Thyroid gland (tissue), 4 donors: ENCODE measurements at regions not wholly inside any gene's neighbourhood (a gene's known extent, or its start where the extent isn't known, plus 50 kb on each side); places are given as distances from the start of the nearest gene placed in this dataset.

Source experiments
- DNase-seq, 2 donors: peaks; one replicate each; pipeline ENCODE4 v3.0.0-alpha.2; 2019
- H3K27ac ChIP-seq, 3 donors: fragments of 200-600 bp; sonication (generic); 1 replicate in 2 of 3; 2 replicates in 1 of 3; pipeline ENCODE4 v1.5.1; 2016 to 2019; ENCODE audit warnings: mild to moderate bottlenecking in 1 of 3, moderate library complexity in 1 of 3
- H3K27me3 ChIP-seq: fragments of 200-600 bp; sonication (generic); one replicate; pipeline ENCODE4 v1.5.1; 2019
- H3K36me3 ChIP-seq, 2 donors: fragments of 200-600 bp; sonication (generic); one replicate each; pipeline ENCODE4 v1.5.1; 2016 to 2019
- H3K4me1 ChIP-seq, 2 donors: fragments of 200-600 bp; sonication (generic); one replicate each; pipeline ENCODE4 v1.5.1; 2017 to 2019
- H3K4me3 ChIP-seq, 3 donors: fragments of 200-600 bp; sonication (generic); replicated peaks in 1 of 3; 1 replicate in 2 of 3; 2 replicates in 1 of 3; pipeline ENCODE4 v1.5.1; 2016; ENCODE audit warnings: mild to moderate bottlenecking in 1 of 3
- H3K9me3 ChIP-seq: fragments of 200-600 bp; sonication (generic); one replicate; pipeline ENCODE4 v1.5.1; 2017
- CTCF ChIP-seq, 6 experiments: fragments of 200-600 bp in 3 of 6; fragments of 450-650 bp in 3 of 6; sonication (generic) in 3 of 6; IDR thresholded peaks; one replicate each; pipeline ENCODE4 v1.5.1; 2016 to 2019; ENCODE audit warnings: antibody characterized with exemption in 6 of 6, mild to moderate bottlenecking in 2 of 6, inconsistent platforms in 1 of 6, moderate library complexity in 1 of 6
- POLR2A ChIP-seq, 2 donors: fragments of 450-650 bp; IDR thresholded peaks; one replicate each; pipeline ENCODE4 v1.6.1; 2017; ENCODE audit warnings: antibody characterized with exemption in 2 of 2, mild to moderate bottlenecking in 2 of 2, moderate library complexity in 1 of 2
- WGBS, 2 donors: methylation state at CpG; one replicate each; pipeline ENCODE4 v1.1.5; 2017; 5-methylcytosine and 5-hydroxymethylcytosine counted together
- intact Hi-C: fragments of 100-400 bp; cut with DNase I; formaldehyde crosslinking; loops from one replicate; pipeline ENCODE4 v1.15.1; 2023

GRCh38 chr1:80365359-80366021 lies 1359.0 kb upstream of the ADGRL4 start:
- intact Hi-C loops: no loop called here
- no peaks in the 10 kb centered on the region for H3K4me1 ChIP-seq
- H3K27ac ChIP-seq: no peak overlapping the region
- H3K4me3 ChIP-seq: no peak overlapping the region
- no peaks in the 10 kb centered on the region for H3K27me3 ChIP-seq
- no peaks in the 10 kb centered on the region for H3K36me3 ChIP-seq
- TF ChIP-seq POLR2A (IDR thresholded peaks at IDR 0.05): no peak
- TF ChIP-seq CTCF (IDR thresholded peaks at IDR 0.05): no peak
- WGBS, 2 donors: 89% methylated on average over 5 of the region's 5 CpGs
- DNase-seq: no peak
- H3K9me3 ChIP-seq: no peaks in the 10 kb centered on the region

DNA sequence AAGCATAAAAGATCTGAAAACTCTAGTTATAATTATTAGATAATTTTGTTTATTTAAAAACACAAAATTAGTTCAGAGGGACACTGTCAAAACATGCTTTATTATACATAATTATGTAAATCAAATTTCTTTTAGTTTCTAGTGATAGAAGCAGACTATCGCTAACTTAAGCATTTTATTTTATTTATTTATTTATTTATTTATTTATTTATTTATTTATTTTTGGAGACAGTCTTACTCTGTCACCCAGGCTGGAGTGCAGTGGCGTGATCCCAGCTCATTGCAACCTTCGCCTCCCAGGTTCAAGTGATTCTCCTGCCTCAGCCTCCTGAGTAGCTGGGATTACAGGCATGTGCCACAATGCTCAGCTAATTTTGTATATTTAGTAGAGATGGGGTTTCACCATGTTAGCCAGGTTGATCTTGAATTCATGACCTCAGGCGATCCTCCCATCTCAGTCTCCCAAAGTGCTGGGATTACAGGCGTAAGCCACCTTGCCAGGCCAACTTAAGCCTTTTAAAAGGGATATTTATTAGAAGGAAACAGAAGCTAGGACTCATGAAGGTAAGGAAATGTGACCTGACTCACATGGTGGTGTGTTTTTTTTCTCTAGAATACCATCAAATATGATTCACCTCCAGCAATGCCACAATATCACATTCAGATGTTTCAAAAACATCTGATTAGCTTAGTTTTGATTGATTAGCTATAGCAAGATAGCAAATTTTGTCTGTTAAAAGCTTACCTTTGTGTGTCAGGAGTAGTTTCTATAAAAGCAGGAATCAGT lies 1357.4 kb upstream of the ADGRL4 start:
- TF ChIP-seq POLR2A (IDR thresholded peaks at IDR 0.05) (no peak), CTCF (IDR thresholded peaks at IDR 0.05) (no peak)
- Histone ChIP-seq H3K27me3 (no peaks in the 10 kb centered on the region), H3K4me3 (no peak overlapping the region), H3K9me3 (no peaks in the 10 kb centered on the region), H3K36me3 (no peaks in the 10 kb centered on the region), H3K27ac (no peak overlapping the region), H3K4me1 (no peaks in the 10 kb centered on the region)
- intact Hi-C loops: no loop called here
- WGBS, 2 donors: 96 to 97% methylated on average over 5 of the region's 5 CpGs
- no peak for DNase-seq

- H3K27me3 ChIP-seq: no peaks in the 10 kb centered on the region
- intact Hi-C loops: no loop called here
- H3K27ac ChIP-seq: no peak overlapping the region
- H3K36me3 ChIP-seq: no peaks in the 10 kb centered on the region
- H3K4me1 ChIP-seq: no peaks in the 10 kb centered on the region
- no peak for DNase-seq
- no peaks in the 10 kb centered on the region for H3K9me3 ChIP-seq
- 63 to 70% methylated on average over 2 of the region's 2 CpGs for WGBS, 2 donors
- TF ChIP-seq CTCF (IDR thresholded peaks at IDR 0.05) (no peak), POLR2A (IDR thresholded peaks at IDR 0.05) (no peak)
- H3K4me3 ChIP-seq: no peak overlapping the region
These were observed 1353.1 kb upstream of the ADGRL4 start for GRCh38 chr1:80359666-80360065.

GRCh38 chr1:80349218-80349617 lies 1342.7 kb upstream of the ADGRL4 start:
- 74 to 78% methylated on average over 9 of the region's 9 CpGs for WGBS, 2 donors
- intact Hi-C loops: no loop called here
- Histone ChIP-seq H3K36me3 (no peaks in the 10 kb centered on the region), H3K27me3 (no peaks in the 10 kb centered on the region), H3K4me3 (no peak overlapping the region), H3K27ac (no peak overlapping the region), H3K4me1 (no peaks in the 10 kb centered on the region), H3K9me3 (no peaks in the 10 kb centered on the region)
- TF ChIP-seq POLR2A (IDR thresholded peaks at IDR 0.05) (no peak), CTCF (IDR thresholded peaks at IDR 0.05) (no peak)
- DNase-seq: no peak

- H3K36me3 ChIP-seq: no peaks in the 10 kb centered on the region
- 71 to 81% methylated on average over 3 of the region's 3 CpGs for WGBS, 2 donors
- no peaks in the 10 kb centered on the region for H3K27me3 ChIP-seq
- no peak for DNase-seq
- no peaks in the 10 kb centered on the region for H3K4me1 ChIP-seq
- H3K9me3 ChIP-seq: no peaks in the 10 kb centered on the region
- TF ChIP-seq CTCF (IDR thresholded peaks at IDR 0.05) (no peak), POLR2A (IDR thresholded peaks at IDR 0.05) (no peak)
- H3K27ac ChIP-seq: no peak overlapping the region
- H3K4me3 ChIP-seq: no peak overlapping the region
- intact Hi-C loops: no loop called here
These were observed 1334.5 kb upstream of the ADGRL4 start for GRCh38 chr1:80341021-80341420.
